Activated effector memory CD4-positive, alpha-beta T cell treated with Interleukin-2 at 50 U/mL for 16 hours (primary cell): ENCODE measurements at regions not wholly inside any gene's neighbourhood (a gene's known extent, or its start where the extent isn't known, plus 50 kb on each side); places are given as distances from the start of the nearest gene placed in this dataset.

Source experiments
- DNase-seq: peaks from one replicate; pipeline ENCODE4 v3.0.0-alpha.2; 2020

GRCh38 chr14:96638041-96638855 lies 136.1 kb downstream of the PAPOLA start:
- no peak for DNase-seq

- DNase-seq, result no peak
Measured at GRCh38 chr14:96639550-96639949, 137.4 kb downstream of the PAPOLA start.

GRCh38 chr14:96648506-96649326 lies 146.5 kb downstream of the PAPOLA start:
- DNase-seq, result no peak

GRCh38 chr14:96649327-96649601 lies 147.1 kb downstream of the PAPOLA start:
- no peak for DNase-seq

GRCh38 chr14:96653597-96653996 lies 143.6 kb upstream of the VRK1 start:
- DNase-seq, result no peak

- DNase-seq, result no peak
Measured at GRCh38 chr14:96658611-96659010, 138.6 kb upstream of the VRK1 start.

- DNase-seq, result no peak
Measured at GRCh38 chr14:96660123-96660522, 137.1 kb upstream of the VRK1 start.

- DNase-seq, result no peak
Measured at GRCh38 chr14:96660667-96661066, 136.5 kb upstream of the VRK1 start.

- no peak for DNase-seq
Measured at GRCh38 chr14:96661244-96661969, 135.8 kb upstream of the VRK1 start.

- DNase-seq, result no peak
Measured at GRCh38 chr14:96662116-96662970, 134.8 kb upstream of the VRK1 start.

- DNase-seq, result no peak
Measured at GRCh38 chr14:96663076-96663475, 134.1 kb upstream of the VRK1 start.

GRCh38 chr14:96663491-96664067 lies 133.6 kb upstream of the VRK1 start:
- DNase-seq, result no peak

GRCh38 chr14:96666088-96666487 lies 131.1 kb upstream of the VRK1 start:
- no peak for DNase-seq

GRCh38 chr14:96670391-96670790 lies 126.8 kb upstream of the VRK1 start:
- DNase-seq, result no peak

GRCh38 chr14:96671218-96671617 lies 126.0 kb upstream of the VRK1 start:
- no peak for DNase-seq

- DNase-seq, result no peak
Measured at GRCh38 chr14:96673706-96674105, 123.5 kb upstream of the VRK1 start.

- DNase-seq, result no peak
Measured at GRCh38 chr14:96674121-96674520, 123.1 kb upstream of the VRK1 start.

GRCh38 chr14:96676166-96676565 lies 121.0 kb upstream of the VRK1 start:
- no peak for DNase-seq

- DNase-seq, result no peak
Measured at GRCh38 chr14:96681829-96682228, 115.4 kb upstream of the VRK1 start.

- no peak for DNase-seq
Measured at GRCh38 chr14:96682401-96682800, 114.8 kb upstream of the VRK1 start.

- no peak for DNase-seq
Measured at GRCh38 chr14:96683562-96684289, 113.5 kb upstream of the VRK1 start.

GRCh38 chr14:96686126-96686525 lies 111.1 kb upstream of the VRK1 start:
- no peak for DNase-seq
